ENCODE measurements at regions not wholly inside any gene's neighbourhood (a gene's known extent, or its start where the extent isn't known, plus 50 kb on each side); places are given as distances from the start of the nearest gene placed in this dataset.

DNA sequence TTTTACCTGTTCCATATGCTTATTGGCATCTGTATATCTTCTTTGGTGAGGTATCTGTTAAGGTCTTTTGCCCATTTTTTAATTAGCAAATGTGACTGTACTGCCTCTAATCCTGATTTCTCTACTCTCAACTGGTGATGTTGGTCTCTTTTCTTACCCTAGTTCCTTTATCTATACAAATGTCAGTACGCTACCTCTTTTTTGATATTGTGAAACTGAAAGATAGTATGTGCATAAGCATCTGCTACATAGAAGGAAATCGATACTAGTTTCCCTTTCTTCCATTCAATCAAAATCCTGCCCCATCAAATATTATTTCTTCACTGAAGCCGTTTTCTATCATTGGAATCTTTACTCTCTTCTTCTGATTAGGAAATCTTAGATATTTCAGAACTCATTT is 194.9 kb upstream of the SPOPL start:
- TF ChIP-seq, protein P1, sequence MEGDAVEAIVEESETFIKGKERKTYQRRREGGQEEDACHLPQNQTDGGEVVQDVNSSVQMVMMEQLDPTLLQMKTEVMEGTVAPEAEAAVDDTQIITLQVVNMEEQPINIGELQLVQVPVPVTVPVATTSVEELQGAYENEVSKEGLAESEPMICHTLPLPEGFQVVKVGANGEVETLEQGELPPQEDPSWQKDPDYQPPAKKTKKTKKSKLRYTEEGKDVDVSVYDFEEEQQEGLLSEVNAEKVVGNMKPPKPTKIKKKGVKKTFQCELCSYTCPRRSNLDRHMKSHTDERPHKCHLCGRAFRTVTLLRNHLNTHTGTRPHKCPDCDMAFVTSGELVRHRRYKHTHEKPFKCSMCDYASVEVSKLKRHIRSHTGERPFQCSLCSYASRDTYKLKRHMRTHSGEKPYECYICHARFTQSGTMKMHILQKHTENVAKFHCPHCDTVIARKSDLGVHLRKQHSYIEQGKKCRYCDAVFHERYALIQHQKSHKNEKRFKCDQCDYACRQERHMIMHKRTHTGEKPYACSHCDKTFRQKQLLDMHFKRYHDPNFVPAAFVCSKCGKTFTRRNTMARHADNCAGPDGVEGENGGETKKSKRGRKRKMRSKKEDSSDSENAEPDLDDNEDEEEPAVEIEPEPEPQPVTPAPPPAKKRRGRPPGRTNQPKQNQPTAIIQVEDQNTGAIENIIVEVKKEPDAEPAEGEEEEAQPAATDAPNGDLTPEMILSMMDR (IDR thresholded peaks at IDR 0.05), result no peak
- no peak for TF ChIP-seq POLR2A (IDR thresholded peaks at IDR 0.05)

Measured in adrenal gland (tissue), 5 donors.